DMS153 treated with DMSO at 0.1 percent for 48 hours (cell line): ENCODE measurements at regions not wholly inside any gene's neighbourhood (a gene's known extent, or its start where the extent isn't known, plus 50 kb on each side); places are given as distances from the start of the nearest gene placed in this dataset.
"Not testable (repeated sequence)": the region's sequence is repeated elsewhere in the genome, so short reads cannot be mapped to it uniquely, and the experiment has no call there.

Experiments
- DNase-seq: peaks from one replicate; lab custom pipeline; 2025; ENCODE audit not compliant: unreplicated experiment; lab: John Stamatoyannopoulos, UW

- DNase-seq: no peak
Observed at GRCh38 chr1:212155219-212155618, 119.7 kb downstream of the DTL start.

- no peak for DNase-seq
Observed at GRCh38 chr1:212157252-212157651, 121.7 kb downstream of the DTL start.

DNA sequence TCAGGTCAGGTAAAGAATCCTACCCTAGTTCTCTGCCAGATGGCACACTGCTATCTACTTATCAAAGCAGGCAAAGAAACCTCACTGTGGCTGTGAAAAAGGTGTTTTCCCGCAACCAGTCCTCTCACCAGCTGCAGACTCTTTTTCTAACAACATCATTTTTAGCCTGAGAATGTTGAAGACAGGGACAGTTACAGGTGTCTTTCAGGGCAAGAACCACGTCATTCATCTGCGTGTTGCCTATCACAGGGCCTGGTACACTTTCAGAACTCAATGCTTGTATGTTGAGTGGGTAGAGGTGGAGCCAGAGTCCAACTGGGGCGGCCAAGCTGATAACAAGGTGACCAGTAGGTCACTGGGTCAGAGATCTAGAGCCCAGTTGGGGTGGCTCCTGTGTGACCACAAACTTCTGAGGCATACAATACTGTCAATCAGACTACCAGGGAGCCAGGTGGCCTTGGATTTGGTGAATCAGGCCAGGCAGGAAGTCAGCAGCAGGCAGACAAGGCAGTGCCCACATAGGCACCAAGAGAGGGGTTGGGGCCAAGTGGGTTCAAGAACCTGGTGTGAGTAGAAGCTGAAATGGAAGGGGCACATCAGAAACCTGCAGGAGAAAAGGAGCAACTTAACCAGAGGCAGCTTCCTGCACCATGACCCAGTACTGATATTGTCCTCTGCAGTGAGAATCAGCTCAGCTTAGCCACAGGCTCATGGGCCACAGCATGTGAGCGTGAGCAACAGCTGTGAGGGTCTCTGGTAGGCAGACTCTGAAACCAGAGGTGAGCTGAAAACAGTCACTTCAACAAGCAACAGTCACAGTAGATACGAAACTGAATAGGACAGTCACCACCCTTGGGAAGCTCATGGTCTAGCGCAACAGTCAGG is 123.6 kb downstream of the DTL start:
- no peak for DNase-seq

DNA sequence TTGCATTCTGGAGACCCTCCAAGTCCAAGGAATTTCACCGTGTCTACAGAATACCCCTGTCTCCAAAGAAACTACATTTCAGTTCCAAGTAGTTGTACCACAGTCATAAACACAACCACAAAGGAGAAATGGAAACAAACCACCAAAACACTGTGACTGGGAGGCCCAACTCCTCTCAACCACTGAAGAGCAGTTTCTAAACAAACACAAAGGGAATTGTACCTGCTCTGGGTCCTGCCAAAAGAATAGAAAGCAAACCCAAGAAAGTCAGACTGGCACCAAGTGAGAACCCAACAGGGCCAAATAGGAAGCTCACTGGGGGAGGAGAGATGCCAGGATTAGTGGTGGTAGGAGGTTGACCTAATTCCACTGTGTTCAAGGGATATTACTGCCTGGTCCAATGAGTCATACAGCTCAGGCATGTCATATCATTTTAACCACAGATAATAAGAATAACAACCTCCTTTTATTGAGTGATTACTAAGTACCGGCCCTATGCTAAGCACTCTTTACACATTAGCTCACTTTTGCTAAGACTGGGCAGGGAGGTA is 123.9 kb upstream of the PPP2R5A start:
- DNase-seq: no peak

GRCh38 chr1:212162635-212163034 is 122.6 kb upstream of the PPP2R5A start:
- peak; percentile 13 for DNase-seq

DNA sequence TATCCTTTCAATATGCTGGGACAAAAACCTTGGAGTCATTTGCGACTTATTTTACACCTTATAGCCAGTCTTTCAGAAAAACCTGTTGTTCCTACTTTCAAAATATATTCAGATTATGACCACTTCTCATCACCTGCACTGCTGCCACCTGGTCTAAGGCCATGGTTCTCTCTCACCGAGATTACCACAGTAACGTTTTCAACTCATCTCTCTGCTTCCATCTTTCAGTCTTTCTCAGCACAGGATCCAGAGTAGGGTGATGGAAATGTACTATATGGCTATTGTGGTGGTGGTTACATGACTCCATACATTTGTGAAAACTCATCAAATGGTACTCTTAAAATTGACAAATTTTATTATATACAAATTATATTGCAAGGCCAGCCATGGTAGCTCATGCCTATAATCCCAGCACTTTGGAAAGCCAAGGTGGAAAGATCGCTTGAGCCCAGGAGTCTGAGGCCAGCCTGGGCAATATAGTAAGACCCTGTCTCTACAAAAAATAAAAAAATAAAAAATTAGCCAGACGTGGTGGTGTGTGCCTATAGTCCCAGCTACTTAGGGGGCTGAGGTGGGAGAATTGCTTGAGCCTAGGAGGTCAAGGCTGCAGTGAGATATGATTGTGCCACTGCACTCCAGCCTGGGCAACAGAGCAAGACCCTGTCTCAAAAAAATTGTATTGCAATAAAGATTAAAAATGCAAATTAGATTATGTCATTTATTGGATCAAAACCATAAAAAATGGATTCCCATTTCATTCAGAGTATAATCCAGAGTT is 120.9 kb upstream of the PPP2R5A start:
- DNase-seq: no peak

DNA sequence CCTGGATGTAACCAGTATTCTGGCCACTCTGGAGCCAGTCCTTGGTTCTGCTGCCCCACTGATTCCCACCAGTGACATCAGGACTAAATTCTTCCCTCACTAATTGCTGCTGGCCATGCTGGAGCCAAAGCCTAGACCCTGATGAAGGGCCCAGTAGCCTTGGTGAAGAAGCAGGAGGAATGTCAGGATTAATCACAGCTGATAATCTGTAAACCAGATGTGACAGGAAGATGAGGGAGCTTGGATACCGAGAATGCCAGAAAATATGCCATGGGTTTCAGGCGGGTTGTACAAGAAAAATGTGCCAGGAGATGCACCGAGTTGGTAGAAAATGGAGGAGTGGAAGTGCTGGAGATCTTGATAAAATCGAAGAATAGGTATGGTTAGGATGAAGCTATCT is 119.0 kb upstream of the PPP2R5A start:
- no peak for DNase-seq

- DNase-seq: no peak
Observed at GRCh38 chr1:212166644-212167043, 118.6 kb upstream of the PPP2R5A start.

- peak; percentile 49 for DNase-seq
Observed at GRCh38 chr1:212167098-212167497, 118.1 kb upstream of the PPP2R5A start.

DNA sequence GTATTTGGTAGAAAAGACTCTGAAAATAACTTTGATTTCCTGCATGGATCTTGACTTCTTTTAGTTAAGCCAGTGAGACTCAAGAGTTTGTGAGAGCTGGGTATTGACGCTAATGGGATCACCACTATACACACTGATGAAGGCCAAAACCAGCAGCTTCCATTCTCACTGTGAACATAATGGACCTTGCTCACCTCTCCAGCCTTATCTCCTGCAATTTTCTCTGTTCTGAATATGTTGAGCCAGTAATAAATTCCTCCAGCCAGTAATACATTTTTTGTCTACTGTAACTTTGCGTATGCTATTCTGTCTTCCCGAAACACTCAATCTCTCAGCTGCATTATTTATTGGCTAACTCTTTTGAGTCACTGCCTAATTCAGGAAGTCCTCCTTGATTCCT is 111.6 kb upstream of the PPP2R5A start:
- no peak for DNase-seq

DNA sequence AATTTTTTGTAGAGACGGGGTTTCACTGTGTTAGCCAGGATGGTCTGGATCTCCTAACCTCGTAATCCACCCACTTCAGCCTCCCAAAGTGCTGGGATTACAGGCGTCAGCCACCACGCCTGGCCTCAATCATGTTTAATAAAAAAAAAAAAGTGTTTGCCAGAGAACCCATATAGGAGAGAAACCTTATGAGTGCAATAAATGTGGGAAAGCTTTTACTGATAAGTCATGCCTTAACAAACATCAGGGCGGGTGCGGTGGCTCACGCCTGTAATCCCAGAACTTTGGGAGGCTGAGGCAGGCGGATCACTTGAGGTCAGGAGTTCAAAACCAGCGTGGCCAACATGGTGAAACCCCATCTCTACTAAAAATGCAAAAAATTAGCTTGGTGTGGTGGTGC is 110.9 kb upstream of the PPP2R5A start:
- DNase-seq: not testable (repeated sequence)

- no peak for DNase-seq
Observed at GRCh38 chr1:212177542-212177941, 107.7 kb upstream of the PPP2R5A start.

- DNase-seq: no peak
Observed at GRCh38 chr1:212178851-212179250, 106.4 kb upstream of the PPP2R5A start.

GRCh38 chr1:212179394-212180076 is 105.7 kb upstream of the PPP2R5A start:
- no peak for DNase-seq

DNA sequence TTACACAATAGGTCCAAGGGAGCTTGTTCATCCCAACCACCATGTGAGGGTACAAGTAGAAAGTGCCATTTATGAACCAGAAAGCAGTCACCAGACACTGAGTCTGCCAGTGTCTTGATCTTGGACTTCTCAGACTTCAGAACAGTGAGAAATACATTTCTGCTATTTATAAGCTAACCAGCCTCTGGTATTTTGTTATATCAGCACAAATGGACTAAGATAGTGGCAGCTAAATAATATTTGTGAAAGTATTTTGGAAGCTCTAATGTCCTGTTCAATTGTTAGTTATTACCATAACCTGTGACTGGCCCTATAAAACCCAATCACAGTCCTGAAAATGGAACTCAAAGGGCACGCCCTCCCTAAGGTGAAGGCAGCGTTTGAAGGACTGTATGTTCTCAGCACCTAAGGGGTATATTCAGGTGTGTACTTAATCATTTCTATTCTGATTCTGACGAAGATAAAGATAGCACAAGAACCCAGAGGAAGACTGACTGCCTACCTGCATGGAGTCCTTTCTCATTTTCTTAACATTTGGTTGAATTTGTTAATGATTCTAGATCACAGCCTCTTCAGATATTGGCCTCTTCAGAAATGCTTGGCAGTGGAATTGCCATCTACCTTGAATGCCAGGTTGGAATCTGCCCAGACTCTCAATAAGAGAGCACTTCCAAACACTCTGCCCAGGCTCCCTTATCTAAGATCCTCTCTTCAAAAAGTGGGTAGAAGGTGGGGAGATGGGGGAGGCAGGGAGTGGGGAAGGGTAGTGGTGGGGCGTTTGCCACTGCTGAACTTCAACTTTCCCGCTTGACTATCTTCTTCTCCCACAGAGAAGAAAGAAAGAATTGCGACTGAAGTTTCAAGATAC is 104.0 kb upstream of the PPP2R5A start:
- no peak for DNase-seq

DNA sequence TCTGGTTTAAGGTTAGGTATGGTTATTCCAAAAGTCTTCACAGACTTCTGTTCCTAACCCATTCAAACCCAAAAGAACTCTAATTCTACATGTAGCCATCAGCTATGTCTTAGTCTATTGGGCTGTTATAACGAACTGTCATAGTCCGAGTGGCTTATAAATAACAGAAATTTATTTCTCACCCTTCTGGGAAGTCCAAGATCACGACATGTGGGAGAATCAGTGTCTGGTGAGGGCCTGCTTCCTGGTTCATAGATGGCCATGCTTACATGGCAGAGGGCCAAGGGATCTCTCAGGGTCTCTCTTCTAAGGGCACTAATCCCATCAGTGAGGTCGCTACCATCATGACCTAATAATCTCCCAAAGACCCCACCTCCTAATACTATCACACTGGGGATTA is 103.0 kb upstream of the PPP2R5A start:
- DNase-seq: no peak

- DNase-seq: no peak
Observed at GRCh38 chr1:212182579-212182978, 102.6 kb upstream of the PPP2R5A start.

GRCh38 chr1:212186427-212187207 is 98.6 kb upstream of the PPP2R5A start:
- DNase-seq: no peak

- no peak for DNase-seq
Observed at GRCh38 chr1:212188599-212189351, 96.4 kb upstream of the PPP2R5A start.
